HepG2 (cell line): ENCODE measurements at regions not wholly inside any gene's neighbourhood (a gene's known extent, or its start where the extent isn't known, plus 50 kb on each side); places are given as distances from the start of the nearest gene placed in this dataset.

ENCODE experiments used
- ATAD3A ChIP-seq: sonication (generic); formaldehyde crosslinking; IDR thresholded peaks from 2 replicates; pipeline ENCODE4 v1.4.0; 2020; ENCODE audit warnings: missing genetic modification reagents
- CTCF ChIP-seq: sonication (generic); formaldehyde crosslinking; IDR thresholded peaks from 2 replicates; pipeline ENCODE4 v1.5.0; 2020; ENCODE audit warnings: mild to moderate bottlenecking, missing genetic modification reagents, moderate library complexity
- E2F5 ChIP-seq: sonication (generic); formaldehyde crosslinking; conservative IDR thresholded peaks from 2 replicates; pipeline ENCODE4 v1.4.0; 2020; ENCODE audit warnings: missing genetic modification reagents
- MAX ChIP-seq: IDR thresholded peaks from 2 replicates; pipeline ENCODE4 v1.6.1; 2012; ENCODE audit warnings: inconsistent platforms
- SYNCRIP ChIP-seq: fragments of 200-400 bp; formaldehyde crosslinking; IDR thresholded peaks from 2 replicates; pipeline ENCODE4 v1.6.1; 2018; ENCODE audit warnings: mild to moderate bottlenecking, low read depth, low read length; ENCODE audit not compliant: insufficient read depth
- TCF7L2 ChIP-seq: IDR thresholded peaks from 2 replicates; pipeline ENCODE4 v1.6.1; 2011; ENCODE audit warnings: mild to moderate bottlenecking, low read depth, low read length, moderate library complexity
- ZSCAN25 ChIP-seq: sonication (generic); formaldehyde crosslinking; IDR thresholded peaks from 2 replicates; pipeline ENCODE4 v1.8.0; 2022; ENCODE audit warnings: mild to moderate bottlenecking, missing genetic modification reagents
- TF ChIP-seq, protein P1 (sequence below): sonication (generic); formaldehyde crosslinking; conservative IDR thresholded peaks from 2 replicates; pipeline ENCODE4 v1.4.0; 2020; ENCODE audit warnings: missing genetic modification reagents

DNA sequence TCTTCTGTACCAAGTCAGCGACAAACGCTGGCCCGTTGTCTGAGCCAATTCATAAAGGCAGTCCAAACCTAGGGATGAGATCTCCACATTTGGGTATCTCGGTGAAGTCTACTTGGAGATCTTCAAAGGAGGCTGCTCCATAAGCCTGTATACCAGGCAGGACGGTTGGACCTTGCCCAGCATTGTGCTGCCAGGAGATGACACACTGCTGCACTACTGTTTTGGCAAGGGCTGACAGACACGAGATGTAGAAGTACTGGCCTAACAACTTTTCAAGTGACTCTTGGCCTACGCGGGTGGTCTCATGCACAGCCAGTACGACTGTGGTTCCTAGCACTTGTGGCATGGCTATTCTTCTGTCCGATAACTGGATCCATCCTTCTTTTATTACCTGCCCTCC, 135.3 kb downstream of the SLC38A6 start:
- no peak for TF ChIP-seq TCF7L2
- TF ChIP-seq ATAD3A (CRISPR knock-in tag), result no peak
- TF ChIP-seq CTCF (CRISPR knock-in tag), result no peak
- TF ChIP-seq, protein P1, sequence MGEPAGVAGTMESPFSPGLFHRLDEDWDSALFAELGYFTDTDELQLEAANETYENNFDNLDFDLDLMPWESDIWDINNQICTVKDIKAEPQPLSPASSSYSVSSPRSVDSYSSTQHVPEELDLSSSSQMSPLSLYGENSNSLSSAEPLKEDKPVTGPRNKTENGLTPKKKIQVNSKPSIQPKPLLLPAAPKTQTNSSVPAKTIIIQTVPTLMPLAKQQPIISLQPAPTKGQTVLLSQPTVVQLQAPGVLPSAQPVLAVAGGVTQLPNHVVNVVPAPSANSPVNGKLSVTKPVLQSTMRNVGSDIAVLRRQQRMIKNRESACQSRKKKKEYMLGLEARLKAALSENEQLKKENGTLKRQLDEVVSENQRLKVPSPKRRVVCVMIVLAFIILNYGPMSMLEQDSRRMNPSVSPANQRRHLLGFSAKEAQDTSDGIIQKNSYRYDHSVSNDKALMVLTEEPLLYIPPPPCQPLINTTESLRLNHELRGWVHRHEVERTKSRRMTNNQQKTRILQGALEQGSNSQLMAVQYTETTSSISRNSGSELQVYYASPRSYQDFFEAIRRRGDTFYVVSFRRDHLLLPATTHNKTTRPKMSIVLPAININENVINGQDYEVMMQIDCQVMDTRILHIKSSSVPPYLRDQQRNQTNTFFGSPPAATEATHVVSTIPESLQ, result no peak
- no peak for TF ChIP-seq ZSCAN25 (CRISPR knock-in tag)
- TF ChIP-seq MAX, result no peak
- no peak for TF ChIP-seq E2F5 (CRISPR knock-in tag)
- TF ChIP-seq SYNCRIP, result no peak
